Loucy (cell line): ENCODE measurements at regions not wholly inside any gene's neighbourhood (a gene's known extent, or its start where the extent isn't known, plus 50 kb on each side); places are given as distances from the start of the nearest gene placed in this dataset.

ENCODE experiments used
- EZH2phosphoT487 ChIP-seq: fragments of 200-600 bp; IDR thresholded peaks from 2 replicates; pipeline ENCODE4 v1.6.1; 2018; ENCODE audit warnings: antibody characterized with exemption, mild to moderate bottlenecking, moderate library complexity, borderline replicate concordance
- TF ChIP-seq, protein P1 (sequence below): fragments of 200-600 bp; sonication (generic); conservative IDR thresholded peaks from 2 replicates; pipeline ENCODE4 v1.5.1; 2014; ENCODE audit warnings: mild to moderate bottlenecking, antibody characterized with exemption, low read length

DNA sequence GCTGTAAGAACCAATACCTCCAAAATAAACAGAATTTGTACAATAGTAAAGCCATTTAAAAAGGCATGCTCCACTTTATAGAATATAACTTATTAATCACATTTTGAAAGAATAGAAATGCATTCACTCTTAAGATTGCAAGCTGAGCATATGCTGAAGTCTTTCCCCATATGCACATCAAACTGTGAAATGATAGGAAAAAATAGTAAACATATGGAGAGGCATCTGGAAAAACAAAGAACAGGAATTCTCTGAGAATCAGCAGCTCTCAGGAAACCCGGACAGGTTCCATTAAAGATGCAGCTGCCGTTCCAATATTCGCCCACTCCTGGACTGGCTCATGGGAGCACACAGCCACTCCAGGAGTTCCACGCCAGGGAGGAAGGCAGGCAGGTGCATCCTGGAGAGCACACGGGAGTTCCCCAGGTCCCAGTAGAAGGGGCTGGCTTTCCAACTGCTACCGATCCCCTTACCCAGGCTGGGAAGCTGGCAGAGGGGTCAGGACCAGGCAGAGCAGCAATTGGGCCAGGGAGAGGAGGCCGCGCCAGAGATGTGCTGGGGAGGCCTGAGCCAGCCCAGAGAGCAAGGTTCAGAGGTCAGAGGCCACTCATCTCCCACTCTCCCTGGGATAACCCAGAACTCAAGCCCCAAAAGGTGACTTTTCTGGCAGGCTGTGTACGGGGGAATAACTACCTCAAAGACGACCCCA is 111.1 kb downstream of the DLL1 start:
- TF ChIP-seq, protein P1, sequence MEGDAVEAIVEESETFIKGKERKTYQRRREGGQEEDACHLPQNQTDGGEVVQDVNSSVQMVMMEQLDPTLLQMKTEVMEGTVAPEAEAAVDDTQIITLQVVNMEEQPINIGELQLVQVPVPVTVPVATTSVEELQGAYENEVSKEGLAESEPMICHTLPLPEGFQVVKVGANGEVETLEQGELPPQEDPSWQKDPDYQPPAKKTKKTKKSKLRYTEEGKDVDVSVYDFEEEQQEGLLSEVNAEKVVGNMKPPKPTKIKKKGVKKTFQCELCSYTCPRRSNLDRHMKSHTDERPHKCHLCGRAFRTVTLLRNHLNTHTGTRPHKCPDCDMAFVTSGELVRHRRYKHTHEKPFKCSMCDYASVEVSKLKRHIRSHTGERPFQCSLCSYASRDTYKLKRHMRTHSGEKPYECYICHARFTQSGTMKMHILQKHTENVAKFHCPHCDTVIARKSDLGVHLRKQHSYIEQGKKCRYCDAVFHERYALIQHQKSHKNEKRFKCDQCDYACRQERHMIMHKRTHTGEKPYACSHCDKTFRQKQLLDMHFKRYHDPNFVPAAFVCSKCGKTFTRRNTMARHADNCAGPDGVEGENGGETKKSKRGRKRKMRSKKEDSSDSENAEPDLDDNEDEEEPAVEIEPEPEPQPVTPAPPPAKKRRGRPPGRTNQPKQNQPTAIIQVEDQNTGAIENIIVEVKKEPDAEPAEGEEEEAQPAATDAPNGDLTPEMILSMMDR: no peak
- TF ChIP-seq EZH2phosphoT487: no peak
